ENCODE measurements at regions not wholly inside any gene's neighbourhood (a gene's known extent, or its start where the extent isn't known, plus 50 kb on each side); places are given as distances from the start of the nearest gene placed in this dataset.

DNA sequence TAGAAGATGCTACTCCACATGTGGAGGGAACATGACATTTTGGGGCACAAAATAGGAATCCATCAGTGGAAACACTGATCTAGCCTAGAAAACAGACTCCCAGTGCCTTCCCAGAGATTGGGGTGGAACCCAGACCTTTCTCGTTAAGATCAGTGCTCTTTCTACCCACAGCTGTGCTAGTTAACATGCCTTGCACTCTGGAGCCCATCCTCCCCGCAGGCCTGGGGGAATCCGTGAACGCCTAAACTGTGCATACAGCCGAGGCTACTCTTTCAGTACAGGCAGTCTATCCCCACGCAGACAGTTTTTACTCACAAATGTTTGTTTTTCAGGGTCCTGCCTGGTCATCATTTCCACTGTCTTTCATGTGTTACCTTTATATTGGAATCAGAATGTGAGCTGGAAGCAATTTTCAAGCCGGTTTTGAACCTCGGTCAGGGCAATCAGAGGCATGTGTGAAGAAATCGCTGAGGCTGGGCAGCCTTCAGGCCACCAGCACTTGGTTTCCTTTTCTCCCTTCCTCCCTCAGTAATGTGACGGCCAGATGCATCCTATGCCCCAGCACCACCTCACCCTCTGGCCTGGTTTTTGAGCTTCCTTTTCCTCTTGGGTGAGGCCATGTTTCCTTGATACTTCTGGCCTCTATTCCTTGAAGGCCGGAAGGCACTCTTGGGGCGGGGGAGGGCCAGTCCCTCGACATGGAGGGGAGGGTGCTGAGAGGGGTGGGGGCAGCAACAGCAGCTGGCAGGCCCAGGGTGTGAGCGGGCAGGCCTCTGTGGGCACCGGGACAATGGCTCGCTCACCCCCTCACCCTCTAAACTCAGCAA lies 123.6 kb upstream of the GALNT15 start:
- no peaks in the 10 kb centered on the region for H3K79me2 ChIP-seq (ENCODE audit: control insufficient read depth, insufficient read depth, low read length)
- H3K9me3 ChIP-seq (replicated peaks; ENCODE audit: control insufficient read depth, insufficient read depth, low read length) = no peaks in the 10 kb centered on the region
- H3K27ac ChIP-seq (ENCODE audit: insufficient read depth, low read depth, low read length) = peak overlapping the region; percentile 88
- ChIA-PET POLR2A (interaction anchor here (0.7 to 1.5 kb wide), 7 partner anchors 8 to 214 kb away, joined by 3 to 16 read pairs (median 10); partner anchors contain the start of genes GALNT15 and OXNAD1), CTCF (interaction anchor here (0.5 to 11.3 kb wide), 17 partner anchors 9 to 420 kb away, joined by 3 to 459 read pairs (median 4); partner anchors contain the start of gene GALNT15)
- dilution Hi-C loops (cut with MboI; ENCODE audit: extremely low pct_ligation_motif_present, low sequenced_read_pairs) = loop anchor here (25.0 kb wide), 1 partner anchor 414 kb away; no protein-coding TSS in a partner anchor
- intact Hi-C loops (cut with micrococcal nuclease) = loop anchor here (1.0 to 2.0 kb wide), 6 partner anchors 9 to 90 kb away; no protein-coding TSS in a partner anchor
- H3K4me1 ChIP-seq (ENCODE audit: control insufficient read depth, extremely low read depth, insufficient read depth, low read length) = peaks cover 31% of the 10 kb centered on the region
- BruUV-seq (replicated peaks) = TSS peak; percentile 87
- peak overlapping the region; percentile 40 for H2AFZ ChIP-seq (ENCODE audit: low read depth, low read length)
- H3K4me2 ChIP-seq (ENCODE audit: insufficient read depth, low read length) = peak overlapping the region; percentile 0
- H3K36me3 ChIP-seq (ENCODE audit: control insufficient read depth in 2 of 2, extremely low read depth in 1 of 2, insufficient read depth in 2 of 2, low read length in 2 of 2) = no peaks in the 10 kb centered on the region
- TF ChIP-seq POLR2AphosphoS5 (IDR thresholded peaks at IDR 0.05; ENCODE audit: insufficient read depth, low read depth, low read length) (peak; percentile 49), EZH2 (IDR thresholded peaks at IDR 0.05; ENCODE audit: borderline replicate concordance, low read depth, low read length, severe bottlenecking) (no peak), FOS (IDR thresholded peaks at IDR 0.05; ENCODE audit: borderline replicate concordance, insufficient read depth, low read length) (peak; percentile 7), POLR2A (IDR thresholded peaks at IDR 0.05; ENCODE audit: low read depth, low read length) (no peak), MYC (IDR thresholded peaks at IDR 0.05; ENCODE audit: low read depth, low read length) (no peak), JUN (IDR thresholded peaks at IDR 0.05; ENCODE audit: borderline replicate concordance, insufficient read depth, insufficient read length, low read depth) (peak; percentile 34), GATA2 (IDR thresholded peaks at IDR 0.05; ENCODE audit: insufficient read depth, insufficient read length, low read depth, low read length) (no peak)
- TF ChIP-seq, protein P1, sequence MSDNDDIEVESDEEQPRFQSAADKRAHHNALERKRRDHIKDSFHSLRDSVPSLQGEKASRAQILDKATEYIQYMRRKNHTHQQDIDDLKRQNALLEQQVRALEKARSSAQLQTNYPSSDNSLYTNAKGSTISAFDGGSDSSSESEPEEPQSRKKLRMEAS (IDR thresholded peaks at IDR 0.05; ENCODE audit: insufficient read depth, insufficient read length) = no peak
- TF ChIP-seq, protein P2, sequence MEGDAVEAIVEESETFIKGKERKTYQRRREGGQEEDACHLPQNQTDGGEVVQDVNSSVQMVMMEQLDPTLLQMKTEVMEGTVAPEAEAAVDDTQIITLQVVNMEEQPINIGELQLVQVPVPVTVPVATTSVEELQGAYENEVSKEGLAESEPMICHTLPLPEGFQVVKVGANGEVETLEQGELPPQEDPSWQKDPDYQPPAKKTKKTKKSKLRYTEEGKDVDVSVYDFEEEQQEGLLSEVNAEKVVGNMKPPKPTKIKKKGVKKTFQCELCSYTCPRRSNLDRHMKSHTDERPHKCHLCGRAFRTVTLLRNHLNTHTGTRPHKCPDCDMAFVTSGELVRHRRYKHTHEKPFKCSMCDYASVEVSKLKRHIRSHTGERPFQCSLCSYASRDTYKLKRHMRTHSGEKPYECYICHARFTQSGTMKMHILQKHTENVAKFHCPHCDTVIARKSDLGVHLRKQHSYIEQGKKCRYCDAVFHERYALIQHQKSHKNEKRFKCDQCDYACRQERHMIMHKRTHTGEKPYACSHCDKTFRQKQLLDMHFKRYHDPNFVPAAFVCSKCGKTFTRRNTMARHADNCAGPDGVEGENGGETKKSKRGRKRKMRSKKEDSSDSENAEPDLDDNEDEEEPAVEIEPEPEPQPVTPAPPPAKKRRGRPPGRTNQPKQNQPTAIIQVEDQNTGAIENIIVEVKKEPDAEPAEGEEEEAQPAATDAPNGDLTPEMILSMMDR (IDR thresholded peaks at IDR 0.05; ENCODE audit: extremely low read depth in 1 of 2, insufficient read depth in 1 of 2, low read depth in 1 of 2, low read length in 2 of 2) = no peak
- no peaks in the 10 kb centered on the region for H3K27me3 ChIP-seq (ENCODE audit: control insufficient read depth in 2 of 2, insufficient read depth in 2 of 2, low read length in 2 of 2)
- peak overlapping the region in 1 of 3 experiments; percentile 10 for H3K4me3 ChIP-seq (replicated peaks in 1 of 3; ENCODE audit: insufficient read depth in 1 of 3, low read depth in 1 of 3, low read length in 3 of 3)
- H3K9ac ChIP-seq (replicated peaks; ENCODE audit: extremely low read depth, insufficient read depth, low read length) = peak overlapping the region; percentile 63
- no peaks in the 10 kb centered on the region for H4K20me1 ChIP-seq (replicated peaks; ENCODE audit: control insufficient read depth, extremely low read depth, insufficient read depth, low read length)
- FAIRE-seq (peak; percentile 74), DNase-seq (ENCODE audit: low read depth, low spot score) (peak; percentile 92)
- no peaks in the 10 kb centered on the region for H3K9me1 ChIP-seq (replicated peaks; ENCODE audit: control insufficient read depth, extremely low read depth, insufficient read depth, low read length)

Data from endothelial cell of umbilical vein (primary cell).